ENCODE measurements at regions not wholly inside any gene's neighbourhood (a gene's known extent, or its start where the extent isn't known, plus 50 kb on each side); places are given as distances from the start of the nearest gene placed in this dataset.

- Histone ChIP-seq H3K4me1 (ENCODE audit: insufficient read depth, low read length) (no peaks in the 10 kb centered on the region), H2AFZ (ENCODE audit: low read length) (no peak overlapping the region), H4K20me1 (ENCODE audit: insufficient read depth, low read length) (no peaks in the 10 kb centered on the region), H3K79me2 (ENCODE audit: insufficient read depth, low read length) (no peaks in the 10 kb centered on the region), H3K4me2 (ENCODE audit: insufficient read depth, low read length) (no peak overlapping the region), H3K27ac (ENCODE audit: low read depth, low read length) (no peak overlapping the region), H3K9me3 (ENCODE audit: low read depth, low read length) (no peaks in the 10 kb centered on the region), H3K27me3 (ENCODE audit: insufficient read depth, low read length) (no peaks in the 10 kb centered on the region), H3K36me3 (ENCODE audit: insufficient read depth, low read length) (no peaks in the 10 kb centered on the region), H3K4me3 (ENCODE audit: insufficient read depth, low read length) (no peak overlapping the region)
- no peak for DNase-seq (ENCODE audit: insufficient read length, low spot score, missing footprints)
- no peak for TF ChIP-seq CTCF (IDR thresholded peaks at IDR 0.05; ENCODE audit: extremely low read depth, low read depth, low read length)
Observed at GRCh38 chr9:135370411-135371375, 108.9 kb upstream of the PPP1R26 start.

GRCh38 chr9:135371535-135371934, 108.0 kb upstream of the PPP1R26 start:
- Histone ChIP-seq H2AFZ (ENCODE audit: low read length) (no peak overlapping the region), H3K27me3 (ENCODE audit: insufficient read depth, low read length) (no peaks in the 10 kb centered on the region), H4K20me1 (ENCODE audit: insufficient read depth, low read length) (no peaks in the 10 kb centered on the region), H3K79me2 (ENCODE audit: insufficient read depth, low read length) (no peaks in the 10 kb centered on the region), H3K4me3 (ENCODE audit: insufficient read depth, low read length) (no peak overlapping the region), H3K4me1 (ENCODE audit: insufficient read depth, low read length) (no peaks in the 10 kb centered on the region), H3K27ac (ENCODE audit: low read depth, low read length) (no peak overlapping the region), H3K36me3 (ENCODE audit: insufficient read depth, low read length) (no peaks in the 10 kb centered on the region), H3K9me3 (ENCODE audit: low read depth, low read length) (no peaks in the 10 kb centered on the region), H3K4me2 (ENCODE audit: insufficient read depth, low read length) (no peak overlapping the region)
- DNase-seq (ENCODE audit: insufficient read length, low spot score, missing footprints) = no peak
- no peak for TF ChIP-seq CTCF (IDR thresholded peaks at IDR 0.05; ENCODE audit: extremely low read depth, low read depth, low read length)

- H3K27me3 ChIP-seq (ENCODE audit: insufficient read depth, low read length) = no peaks in the 10 kb centered on the region
- H3K9me3 ChIP-seq (ENCODE audit: low read depth, low read length) = no peaks in the 10 kb centered on the region
- no peaks in the 10 kb centered on the region for H3K79me2 ChIP-seq (ENCODE audit: insufficient read depth, low read length)
- no peak for DNase-seq (ENCODE audit: insufficient read length, low spot score, missing footprints)
- no peak for TF ChIP-seq CTCF (IDR thresholded peaks at IDR 0.05; ENCODE audit: extremely low read depth, low read depth, low read length)
- no peaks in the 10 kb centered on the region for H4K20me1 ChIP-seq (ENCODE audit: insufficient read depth, low read length)
- H2AFZ ChIP-seq (ENCODE audit: low read length) = no peak overlapping the region
- no peak overlapping the region for H3K27ac ChIP-seq (ENCODE audit: low read depth, low read length)
- H3K36me3 ChIP-seq (ENCODE audit: insufficient read depth, low read length) = no peaks in the 10 kb centered on the region
- no peak overlapping the region for H3K4me3 ChIP-seq (ENCODE audit: insufficient read depth, low read length)
- no peaks in the 10 kb centered on the region for H3K4me1 ChIP-seq (ENCODE audit: insufficient read depth, low read length)
- no peak overlapping the region for H3K4me2 ChIP-seq (ENCODE audit: insufficient read depth, low read length)
Observed at GRCh38 chr9:135372036-135372435, 107.5 kb upstream of the PPP1R26 start.

GRCh38 chr9:135372501-135373008, 107.0 kb upstream of the PPP1R26 start:
- DNase-seq (ENCODE audit: insufficient read length, low spot score, missing footprints) = no peak
- Histone ChIP-seq H3K79me2 (ENCODE audit: insufficient read depth, low read length) (no peaks in the 10 kb centered on the region), H3K9me3 (ENCODE audit: low read depth, low read length) (no peaks in the 10 kb centered on the region), H3K4me3 (ENCODE audit: insufficient read depth, low read length) (no peak overlapping the region), H3K36me3 (ENCODE audit: insufficient read depth, low read length) (no peaks in the 10 kb centered on the region), H3K27me3 (ENCODE audit: insufficient read depth, low read length) (no peaks in the 10 kb centered on the region), H3K4me2 (ENCODE audit: insufficient read depth, low read length) (no peak overlapping the region), H2AFZ (ENCODE audit: low read length) (no peak overlapping the region), H3K4me1 (ENCODE audit: insufficient read depth, low read length) (no peaks in the 10 kb centered on the region), H3K27ac (ENCODE audit: low read depth, low read length) (no peak overlapping the region), H4K20me1 (ENCODE audit: insufficient read depth, low read length) (no peaks in the 10 kb centered on the region)
- no peak for TF ChIP-seq CTCF (IDR thresholded peaks at IDR 0.05; ENCODE audit: extremely low read depth, low read depth, low read length)
